Forelimb muscle (tissue), 1 donor: ENCODE measurements at regions not wholly inside any gene's neighbourhood (a gene's known extent, or its start where the extent isn't known, plus 50 kb on each side); places are given as distances from the start of the nearest gene placed in this dataset.
"Not testable (repeated sequence)": the region's sequence is repeated elsewhere in the genome, so short reads cannot be mapped to it uniquely, and the experiment has no call there.

Source experiments
- DNase-seq: peaks from one replicate; pipeline ENCODE4 v3.0.0-alpha.2; 2013; ENCODE audit warnings: low read depth

GRCh38 chr7:79781716-79782115 is 328.2 kb upstream of the MAGI2 start:
- no peak for DNase-seq

GRCh38 chr7:79778786-79779770 is 325.6 kb upstream of the MAGI2 start:
- DNase-seq, result no peak

GRCh38 chr7:79775911-79776310 is 322.4 kb upstream of the MAGI2 start:
- no peak for DNase-seq

- DNase-seq, result no peak
These were observed 320.7 kb upstream of the MAGI2 start for GRCh38 chr7:79774150-79774549.

GRCh38 chr7:79770970-79771369 is 317.5 kb upstream of the MAGI2 start:
- no peak for DNase-seq

GRCh38 chr7:79770063-79770462 is 316.6 kb upstream of the MAGI2 start:
- no peak for DNase-seq

GRCh38 chr7:79767876-79768560 is 314.6 kb upstream of the MAGI2 start:
- not testable (repeated sequence) for DNase-seq

GRCh38 chr7:79767192-79767591 is 313.7 kb upstream of the MAGI2 start:
- DNase-seq, result not testable (repeated sequence)

- DNase-seq, result no peak
These were observed 308.5 kb upstream of the MAGI2 start for GRCh38 chr7:79761876-79762429.

- DNase-seq, result not testable (repeated sequence)
These were observed 297.5 kb upstream of the MAGI2 start for GRCh38 chr7:79750941-79751340.

- no peak for DNase-seq
These were observed 296.4 kb upstream of the MAGI2 start for GRCh38 chr7:79749856-79750255.

- no peak for DNase-seq
These were observed 288.2 kb upstream of the MAGI2 start for GRCh38 chr7:79741684-79742083.

GRCh38 chr7:79740076-79740475 is 286.6 kb upstream of the MAGI2 start:
- DNase-seq, result no peak

GRCh38 chr7:79739036-79739709 is 285.7 kb upstream of the MAGI2 start:
- DNase-seq, result not testable (repeated sequence)

GRCh38 chr7:79736418-79736817 is 283.0 kb upstream of the MAGI2 start:
- DNase-seq, result no peak

- DNase-seq, result no peak
These were observed 281.5 kb upstream of the MAGI2 start for GRCh38 chr7:79735012-79735411.

GRCh38 chr7:79734181-79734580 is 280.7 kb upstream of the MAGI2 start:
- no peak for DNase-seq

- no peak for DNase-seq
These were observed 279.1 kb upstream of the MAGI2 start for GRCh38 chr7:79732535-79732934.

- DNase-seq, result no peak
These were observed 277.5 kb upstream of the MAGI2 start for GRCh38 chr7:79730971-79731370.

GRCh38 chr7:79723833-79724618 is 270.6 kb upstream of the MAGI2 start:
- DNase-seq, result no peak

GRCh38 chr7:79722217-79722616 is 268.8 kb upstream of the MAGI2 start:
- DNase-seq, result no peak
